ENCODE measurements at regions not wholly inside any gene's neighbourhood (a gene's known extent, or its start where the extent isn't known, plus 50 kb on each side); places are given as distances from the start of the nearest gene placed in this dataset.

DNA sequence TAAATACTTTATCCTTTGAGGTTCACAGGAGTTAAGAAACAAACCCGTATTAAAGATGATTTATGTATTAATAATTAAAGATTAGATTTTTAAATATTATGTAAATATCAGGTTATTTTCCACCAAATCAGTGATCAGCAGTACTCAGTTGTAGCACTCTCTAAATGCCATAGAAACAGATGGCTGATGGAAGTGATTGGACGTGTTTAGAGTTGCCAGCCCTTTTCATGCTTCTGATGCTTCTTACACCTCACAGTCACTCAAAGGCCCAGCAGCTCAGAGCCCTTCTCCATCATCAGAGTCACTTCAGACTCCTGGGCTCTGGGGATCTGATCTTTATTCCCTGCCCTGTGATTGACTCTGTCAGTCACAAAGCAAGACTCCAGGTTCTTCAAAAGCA, 170.1 kb upstream of the PGRMC2 start:
- TF ChIP-seq, protein P1, sequence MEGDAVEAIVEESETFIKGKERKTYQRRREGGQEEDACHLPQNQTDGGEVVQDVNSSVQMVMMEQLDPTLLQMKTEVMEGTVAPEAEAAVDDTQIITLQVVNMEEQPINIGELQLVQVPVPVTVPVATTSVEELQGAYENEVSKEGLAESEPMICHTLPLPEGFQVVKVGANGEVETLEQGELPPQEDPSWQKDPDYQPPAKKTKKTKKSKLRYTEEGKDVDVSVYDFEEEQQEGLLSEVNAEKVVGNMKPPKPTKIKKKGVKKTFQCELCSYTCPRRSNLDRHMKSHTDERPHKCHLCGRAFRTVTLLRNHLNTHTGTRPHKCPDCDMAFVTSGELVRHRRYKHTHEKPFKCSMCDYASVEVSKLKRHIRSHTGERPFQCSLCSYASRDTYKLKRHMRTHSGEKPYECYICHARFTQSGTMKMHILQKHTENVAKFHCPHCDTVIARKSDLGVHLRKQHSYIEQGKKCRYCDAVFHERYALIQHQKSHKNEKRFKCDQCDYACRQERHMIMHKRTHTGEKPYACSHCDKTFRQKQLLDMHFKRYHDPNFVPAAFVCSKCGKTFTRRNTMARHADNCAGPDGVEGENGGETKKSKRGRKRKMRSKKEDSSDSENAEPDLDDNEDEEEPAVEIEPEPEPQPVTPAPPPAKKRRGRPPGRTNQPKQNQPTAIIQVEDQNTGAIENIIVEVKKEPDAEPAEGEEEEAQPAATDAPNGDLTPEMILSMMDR (IDR thresholded peaks at IDR 0.05): no peak
- no peak for TF ChIP-seq POLR2A (IDR thresholded peaks at IDR 0.05)

Measured in heart left ventricle (tissue), 13 donors.